SK-N-SH (cell line): ENCODE measurements at regions not wholly inside any gene's neighbourhood (a gene's known extent, or its start where the extent isn't known, plus 50 kb on each side); places are given as distances from the start of the nearest gene placed in this dataset.

ENCODE experiments used
- CTCF ChIP-seq: fragments of 200-600 bp; sonication (generic); IDR thresholded peaks from 2 replicates; pipeline ENCODE4 v1.6.1; 2017; ENCODE audit warnings: antibody characterized with exemption, mild to moderate bottlenecking, moderate library complexity
- EP300 ChIP-seq, 2 experiments: IDR thresholded peaks; 2 replicates each; pipeline versions ENCODE4 v1.4.0 to v1.6.1; 2012; ENCODE audit warnings: borderline replicate concordance in 1 of 2, low read depth in 1 of 2, low read length in 1 of 2
- GABPA ChIP-seq: IDR thresholded peaks from 2 replicates; pipeline ENCODE4 v1.4.0; 2012; ENCODE audit warnings: low read depth, mild to moderate bottlenecking
- PBX3 ChIP-seq: IDR thresholded peaks from 2 replicates; pipeline ENCODE4; 2012
- REST ChIP-seq: IDR thresholded peaks from 2 replicates; pipeline ENCODE4 v1.6.1; 2012; ENCODE audit warnings: mild to moderate bottlenecking, low read depth, low read length, moderate library complexity
- RFX5 ChIP-seq: IDR thresholded peaks from 2 replicates; pipeline ENCODE4 v1.6.1; 2012; ENCODE audit warnings: mild to moderate bottlenecking, improper control_type of control experiment, low read length
- SMC3 ChIP-seq: IDR thresholded peaks from 2 replicates; pipeline ENCODE4 v1.6.1; 2012; ENCODE audit warnings: low read depth, low read length, improper control_type of control experiment
- TAF1 ChIP-seq: IDR thresholded peaks from 2 replicates; pipeline ENCODE4 v1.6.1; 2012; ENCODE audit warnings: low read depth, mild to moderate bottlenecking, low read length, moderate library complexity, borderline replicate concordance
- USF1 ChIP-seq: IDR thresholded peaks from 2 replicates; pipeline ENCODE4 v1.4.0; 2012; ENCODE audit warnings: low read depth, borderline replicate concordance

GRCh38 chr10:28836435-28836743 lies 159.1 kb downstream of the BAMBI start:
- TF ChIP-seq EP300 (IDR thresholded peaks at IDR 0.05; ENCODE audit: borderline replicate concordance in 1 of 2, low read depth in 1 of 2, low read length in 1 of 2) (no peak), CTCF (no peak), PBX3 (no peak), SMC3 (no peak), REST (no peak), USF1 (no peak), RFX5 (no peak), TAF1 (no peak), GABPA (no peak)
